ENCODE measurements at regions not wholly inside any gene's neighbourhood (a gene's known extent, or its start where the extent isn't known, plus 50 kb on each side); places are given as distances from the start of the nearest gene placed in this dataset.

- Histone ChIP-seq H3K79me2 (ENCODE audit: insufficient read depth, low read length) (no peaks in the 10 kb centered on the region), H3K9me3 (ENCODE audit: insufficient read depth, low read depth, low read length) (no peaks in the 10 kb centered on the region), H3K4me1 (ENCODE audit: insufficient read depth, low read length) (peaks cover 32% of the 10 kb centered on the region), H3K27ac (ENCODE audit: low read depth, low read length) (no peak overlapping the region), H3K27me3 (ENCODE audit: insufficient read depth, low read length) (no peaks in the 10 kb centered on the region), H3K4me2 (ENCODE audit: low read length) (no peak overlapping the region), H3K9ac (ENCODE audit: low read length) (no peak overlapping the region), H3K36me3 (ENCODE audit: insufficient read depth, low read length) (no peaks in the 10 kb centered on the region), H2AFZ (ENCODE audit: low read depth, low read length) (no peak overlapping the region), H3K4me3 (ENCODE audit: insufficient read depth, low read depth, low read length) (no peak overlapping the region), H4K20me1 (ENCODE audit: insufficient read depth, low read length) (no peaks in the 10 kb centered on the region)
- DNase-seq (ENCODE audit: low read depth) = no peak
- Mint-ChIP-seq H3K4me1 (ENCODE audit: low read depth, unreplicated experiment) (peaks cover 29% of the 10 kb centered on the region), H3K36me3 (ENCODE audit: low read depth, unreplicated experiment) (no peaks in the 10 kb centered on the region), H3K27ac (ENCODE audit: unreplicated experiment) (no peak overlapping the region), H3K9me3 (ENCODE audit: unreplicated experiment) (peaks cover 2% of the 10 kb centered on the region), H3K27me3 (ENCODE audit: low read depth, unreplicated experiment) (no peaks in the 10 kb centered on the region), H3K4me3 (ENCODE audit: unreplicated experiment) (no peak overlapping the region)
- FAIRE-seq = no peak
- TF ChIP-seq CTCF (IDR thresholded peaks at IDR 0.05; ENCODE audit: insufficient read depth, low read depth, low read length) = no peak
- TF ChIP-seq EZH2 (IDR thresholded peaks at IDR 0.05; ENCODE audit: insufficient read depth, low read length) = no peak
Observed at GRCh38 chr5:143918961-143919360, 107.0 kb downstream of the HMHB1 start.

GRCh38 chr5:143920772-143921171, 108.8 kb downstream of the HMHB1 start:
- FAIRE-seq (peak; percentile 92), DNase-seq (ENCODE audit: low read depth) (peak; percentile 56)
- peaks cover 39% of the 10 kb centered on the region for H3K4me1 Mint-ChIP-seq (ENCODE audit: low read depth, unreplicated experiment)
- TF ChIP-seq EZH2 (IDR thresholded peaks at IDR 0.05; ENCODE audit: insufficient read depth, low read length) = no peak
- TF ChIP-seq CTCF (IDR thresholded peaks at IDR 0.05; ENCODE audit: insufficient read depth, low read depth, low read length) = no peak
- H3K27me3 Mint-ChIP-seq (ENCODE audit: low read depth, unreplicated experiment) = no peaks in the 10 kb centered on the region
- H3K4me3 ChIP-seq (ENCODE audit: insufficient read depth, low read depth, low read length) = no peak overlapping the region
- no peaks in the 10 kb centered on the region for H3K9me3 Mint-ChIP-seq (ENCODE audit: unreplicated experiment)
- H3K36me3 ChIP-seq (ENCODE audit: insufficient read depth, low read length) = no peaks in the 10 kb centered on the region
- no peak overlapping the region for H3K27ac Mint-ChIP-seq (ENCODE audit: unreplicated experiment)
- no peaks in the 10 kb centered on the region for H3K36me3 Mint-ChIP-seq (ENCODE audit: low read depth, unreplicated experiment)
- no peak overlapping the region for H3K9ac ChIP-seq (ENCODE audit: low read length)
- H3K9me3 ChIP-seq (ENCODE audit: insufficient read depth, low read depth, low read length) = no peaks in the 10 kb centered on the region
- peak overlapping the region; percentile 59 for H3K4me2 ChIP-seq (ENCODE audit: low read length)
- peak overlapping the region; percentile 81 for H3K27ac ChIP-seq (ENCODE audit: low read depth, low read length)
- no peaks in the 10 kb centered on the region for H3K79me2 ChIP-seq (ENCODE audit: insufficient read depth, low read length)
- H3K4me1 ChIP-seq (ENCODE audit: insufficient read depth, low read length) = peaks cover 36% of the 10 kb centered on the region
- H2AFZ ChIP-seq (ENCODE audit: low read depth, low read length) = no peak overlapping the region
- no peak overlapping the region for H3K4me3 Mint-ChIP-seq (ENCODE audit: unreplicated experiment)
- no peaks in the 10 kb centered on the region for H4K20me1 ChIP-seq (ENCODE audit: insufficient read depth, low read length)
- H3K27me3 ChIP-seq (ENCODE audit: insufficient read depth, low read length) = no peaks in the 10 kb centered on the region

- peak; percentile 77 for DNase-seq (ENCODE audit: low read depth)
- Histone ChIP-seq H2AFZ (ENCODE audit: low read depth, low read length) (no peak overlapping the region), H3K9ac (ENCODE audit: low read length) (peak overlapping the region; percentile 28), H3K4me2 (ENCODE audit: low read length) (peak overlapping the region; percentile 59), H4K20me1 (ENCODE audit: insufficient read depth, low read length) (no peaks in the 10 kb centered on the region), H3K36me3 (ENCODE audit: insufficient read depth, low read length) (no peaks in the 10 kb centered on the region), H3K4me1 (ENCODE audit: insufficient read depth, low read length) (peaks cover 36% of the 10 kb centered on the region), H3K79me2 (ENCODE audit: insufficient read depth, low read length) (no peaks in the 10 kb centered on the region), H3K4me3 (ENCODE audit: insufficient read depth, low read depth, low read length) (peak overlapping the region; percentile 28), H3K27ac (ENCODE audit: low read depth, low read length) (peak overlapping the region; percentile 81), H3K9me3 (ENCODE audit: insufficient read depth, low read depth, low read length) (no peaks in the 10 kb centered on the region), H3K27me3 (ENCODE audit: insufficient read depth, low read length) (no peaks in the 10 kb centered on the region)
- no peak overlapping the region for H3K4me3 Mint-ChIP-seq (ENCODE audit: unreplicated experiment)
- no peaks in the 10 kb centered on the region for H3K9me3 Mint-ChIP-seq (ENCODE audit: unreplicated experiment)
- no peaks in the 10 kb centered on the region for H3K36me3 Mint-ChIP-seq (ENCODE audit: low read depth, unreplicated experiment)
- peak overlapping the region; percentile 97 for H3K27ac Mint-ChIP-seq (ENCODE audit: unreplicated experiment)
- H3K27me3 Mint-ChIP-seq (ENCODE audit: low read depth, unreplicated experiment) = no peaks in the 10 kb centered on the region
- H3K4me1 Mint-ChIP-seq (ENCODE audit: low read depth, unreplicated experiment) = peaks cover 39% of the 10 kb centered on the region
- no peak for TF ChIP-seq CTCF (IDR thresholded peaks at IDR 0.05; ENCODE audit: insufficient read depth, low read depth, low read length)
- no peak for TF ChIP-seq EZH2 (IDR thresholded peaks at IDR 0.05; ENCODE audit: insufficient read depth, low read length)
- peak; percentile 96 for FAIRE-seq
Observed at GRCh38 chr5:143921525-143922311, 109.8 kb downstream of the HMHB1 start.
